GM12878 (cell line): ENCODE measurements at regions not wholly inside any gene's neighbourhood (a gene's known extent, or its start where the extent isn't known, plus 50 kb on each side); places are given as distances from the start of the nearest gene placed in this dataset.

Experiments used
- ATAC-seq: fragments of 200-7000 bp; cut with Tn5 transposase; 3 replicates; pipeline ENCODE4 v1.9.1; 2020; ENCODE audit warnings: mild to moderate bottlenecking, moderate library complexity
- BruUV-seq: library from RNA; stranded (reverse); fragments of 400-500 nt; replicated peaks from 2 replicates; lab custom pipeline; 2021; lab: Mats Ljungman, UMichigan
- CTCF ChIA-PET: fragments of 300-600 bp; sonication (Branson Sonifier 250); formaldehyde crosslinking; extraction: SDS; loops from one replicate; lab custom pipeline; 2021; ENCODE audit warnings: inconsistent platforms; lab: Yijun Ruan, JAX
- POLR2A ChIA-PET: fragments of 350-600 bp; formaldehyde crosslinking; extraction: SDS; loops from one replicate; lab custom pipeline; 2021; ENCODE audit warnings: inconsistent platforms; lab: Charles Lee
- RAD21 ChIA-PET: fragments of 300-600 bp; sonication (Branson Sonifier 250); formaldehyde crosslinking; loops from one replicate; lab custom pipeline; 2023; ENCODE audit warnings: antibody characterized with exemption; ENCODE audit not compliant: unreplicated experiment; lab: Charles Lee
- SMC1A ChIA-PET: fragments of 300-600 bp; sonication (Branson Sonifier 250); formaldehyde crosslinking; loops from one replicate; lab custom pipeline; 2023; ENCODE audit not compliant: unreplicated experiment, uncharacterized antibody; lab: Charles Lee
- DNase-seq: peaks from one replicate; pipeline ENCODE4 v3.0.0-alpha.2; 2011; ENCODE audit warnings: low read depth, low spot score
- FAIRE-seq: peaks from 3 replicates; lab custom pipeline; 2011; peaks lifted over from hg19 to GRCh38; lab: Jason Lieb, UNC
- H2AFZ ChIP-seq: 2 replicates; pipeline ENCODE4 v1.6.0; 2011; ENCODE audit warnings: low read depth, low read length, control low read depth; ENCODE audit not compliant: control insufficient read depth
- H3K27ac ChIP-seq: 2 replicates; pipeline ENCODE4 v1.5.1; 2011; ENCODE audit warnings: control low read depth; ENCODE audit not compliant: control insufficient read depth, insufficient read depth
- H3K27me3 ChIP-seq, 2 experiments: replicated peaks in 1 of 2; 2 replicates each; pipeline versions ENCODE4 v1.6.0 to v1.6.1; 2011; ENCODE audit warnings: low read length in 1 of 2; ENCODE audit not compliant: control insufficient read depth in 2 of 2, insufficient read depth in 2 of 2
- H3K36me3 ChIP-seq, 2 experiments: 2 replicates each; pipeline ENCODE4 v1.5.1; 2011; ENCODE audit warnings: low read length in 1 of 2; ENCODE audit not compliant: control insufficient read depth in 2 of 2, insufficient read depth in 2 of 2
- H3K4me1 ChIP-seq: 2 replicates; pipeline ENCODE4 v1.6.1; 2011; ENCODE audit warnings: mild to moderate bottlenecking, low read length, moderate library complexity, mixed read lengths; ENCODE audit not compliant: control insufficient read depth, insufficient read depth
- H3K4me2 ChIP-seq: 2 replicates; pipeline ENCODE4 v1.6.0; 2011; ENCODE audit warnings: control low read depth; ENCODE audit not compliant: control insufficient read depth, insufficient read depth
- H3K4me3 ChIP-seq: fragments of 200-600 bp; sonication (generic); 2 replicates; pipeline ENCODE4 v1.5.1; 2016
- H3K79me2 ChIP-seq: 2 replicates; pipeline ENCODE4 v1.6.0; 2011; ENCODE audit warnings: low read length; ENCODE audit not compliant: control insufficient read depth, insufficient read depth
- H3K9ac ChIP-seq: 2 replicates; pipeline ENCODE4 v1.8.0; 2011; ENCODE audit warnings: low read length, control low read depth, mixed read lengths; ENCODE audit not compliant: control insufficient read depth, insufficient read depth
- H3K9me3 ChIP-seq: replicated peaks from 3 replicates; pipeline ENCODE4 v1.5.1; 2011; ENCODE audit warnings: mild to moderate bottlenecking, low read length; ENCODE audit not compliant: control insufficient read depth, insufficient read depth
- H4K20me1 ChIP-seq: 2 replicates; pipeline ENCODE4 v1.6.0; 2011; ENCODE audit not compliant: control insufficient read depth, insufficient read depth
- ASH2L ChIP-seq: fragments of 300-600, 200-600 bp; sonication (generic); IDR thresholded peaks from 2 replicates; pipeline ENCODE4 v1.6.1; 2017; ENCODE audit warnings: low read depth, mild to moderate bottlenecking, borderline replicate concordance
- CBX3 ChIP-seq: fragments of 200-600 bp; sonication (generic); IDR thresholded peaks from 2 replicates; pipeline ENCODE4 v1.6.1; 2016; ENCODE audit warnings: low read depth, borderline replicate concordance
- FOS ChIP-seq: IDR thresholded peaks from 3 replicates; pipeline ENCODE4 v1.6.1; 2011; ENCODE audit warnings: borderline replicate concordance; ENCODE audit not compliant: insufficient read length; ENCODE audit errors: extremely low read depth
- NR2C2 ChIP-seq: IDR thresholded peaks from 2 replicates; pipeline ENCODE4 v1.6.1; 2011; ENCODE audit warnings: borderline replicate concordance, low read depth; ENCODE audit not compliant: control insufficient read depth, insufficient read length
- NRF1 ChIP-seq: conservative IDR thresholded peaks from 2 replicates; pipeline ENCODE4 v1.6.1; 2011; ENCODE audit warnings: mild to moderate bottlenecking, low read depth, low read length, improper control_type of control experiment
- PML ChIP-seq: IDR thresholded peaks from 2 replicates; pipeline ENCODE4 v1.6.1; 2012; ENCODE audit warnings: low read length, inconsistent platforms
- POLR2AphosphoS2 ChIP-seq: IDR thresholded peaks from 2 replicates; pipeline ENCODE4 v1.6.1; 2011; ENCODE audit warnings: low read depth, mild to moderate bottlenecking, low read length, improper control_type of control experiment, moderate library complexity
- RB1 ChIP-seq: fragments of 450-650 bp; formaldehyde crosslinking; IDR thresholded peaks from 2 replicates; pipeline ENCODE4 v1.6.1; 2017; ENCODE audit warnings: mild to moderate bottlenecking, borderline replicate concordance
- SIN3A ChIP-seq: IDR thresholded peaks from 2 replicates; pipeline ENCODE4 v1.6.1; 2012; ENCODE audit warnings: low read depth, low read length, improper control_type of control experiment
- ZBTB33 ChIP-seq: fragments of 450-650 bp; IDR thresholded peaks from 2 replicates; pipeline ENCODE4 v1.6.1; 2017; ENCODE audit warnings: mild to moderate bottlenecking
- ZBTB4 ChIP-seq: fragments of 450-650 bp; formaldehyde crosslinking; IDR thresholded peaks from 2 replicates; pipeline ENCODE4 v1.4.0; 2022; ENCODE audit warnings: mild to moderate bottlenecking, moderate library complexity
- WGBS: methylation state at CpG from one replicate; pipeline ENCODE4 v1.1.6; 2016; ENCODE audit warnings: low lambda C conversion rate; ENCODE audit not compliant: insufficient replicate concordance, insufficient coverage; ENCODE audit errors: missing lambda C conversion rate; 5-methylcytosine and 5-hydroxymethylcytosine counted together
- in situ Hi-C: fragments of 300-500 bp; cut with MboI; formaldehyde crosslinking; loops from 9 replicates; pipeline ENCODE4 v1.14.3; 2018; ENCODE audit warnings: mixed read lengths
- intact Hi-C: fragments of 100-400 bp; cut with micrococcal nuclease; formaldehyde crosslinking; loops from one replicate; pipeline ENCODE4 v1.14.2; 2022; ENCODE audit not compliant: unreplicated experiment

- Histone ChIP-seq H3K36me3 (no peaks in the 10 kb centered on the region), H3K27ac (no peak overlapping the region), H3K9me3 (no peaks in the 10 kb centered on the region; the same call in 2 of the 3 replicates), H3K27me3 (no peaks in the 10 kb centered on the region), H2AFZ (no peak overlapping the region), H4K20me1 (no peaks in the 10 kb centered on the region), H3K79me2 (no peaks in the 10 kb centered on the region), H3K9ac (no peak overlapping the region), H3K4me3 (no peak overlapping the region), H3K4me2 (no peak overlapping the region), H3K4me1 (no peaks in the 10 kb centered on the region)
- ChIA-PET POLR2A (no interaction called here), RAD21 (no interaction called here), SMC1A (no interaction called here), CTCF (no interaction called here)
- DNase-seq = no peak
- no peak for ATAC-seq
- intact Hi-C loops (no loop called here), in situ Hi-C loops (no loop called here)
- no peak for FAIRE-seq
- no TSS peak for BruUV-seq
- no peak for TF ChIP-seq ZBTB33
- no peak for TF ChIP-seq POLR2AphosphoS2
- TF ChIP-seq NRF1 = no peak
- 83% methylated on average over 45 of the region's 48 CpGs for WGBS
These were observed 519.8 kb downstream of the TRIML1 start for GRCh38 chr4:188658958-188659522.

- Histone ChIP-seq H3K27ac (no peak overlapping the region), H4K20me1 (no peaks in the 10 kb centered on the region), H3K36me3 (no peaks in the 10 kb centered on the region)
- TF ChIP-seq CBX3 (no peak), NR2C2 (no peak), ASH2L (no peak), PML (no peak), ZBTB4 (CRISPR knock-in tag) (no peak), RB1 (no peak), SIN3A (no peak), FOS (no peak)
- TF ChIP-seq, all 136 proteins: peak for 0
- in situ Hi-C loops (no loop called here), intact Hi-C loops (no loop called here)
- Histone ChIP-seq H3K9me3 (no peaks in the 10 kb centered on the region; the same call in 2 of the 3 replicates), H3K79me2 (no peaks in the 10 kb centered on the region), H2AFZ (no peak overlapping the region), H3K27me3 (no peaks in the 10 kb centered on the region), H3K4me2 (no peak overlapping the region), H3K4me1 (no peaks in the 10 kb centered on the region), H3K9ac (no peak overlapping the region), H3K4me3 (no peak overlapping the region)
- DNase-seq = no peak
- 21% methylated on average over 7 of the region's 7 CpGs for WGBS
- ChIA-PET RAD21 (no interaction called here), POLR2A (no interaction called here), CTCF (no interaction called here), SMC1A (no interaction called here)
- no peak for FAIRE-seq
- ATAC-seq = no peak
- no TSS peak for BruUV-seq
These were observed 521.6 kb downstream of the TRIML1 start for GRCh38 chr4:188660796-188661195.
